ENCODE measurements at regions not wholly inside any gene's neighbourhood (a gene's known extent, or its start where the extent isn't known, plus 50 kb on each side); places are given as distances from the start of the nearest gene placed in this dataset.

DNA sequence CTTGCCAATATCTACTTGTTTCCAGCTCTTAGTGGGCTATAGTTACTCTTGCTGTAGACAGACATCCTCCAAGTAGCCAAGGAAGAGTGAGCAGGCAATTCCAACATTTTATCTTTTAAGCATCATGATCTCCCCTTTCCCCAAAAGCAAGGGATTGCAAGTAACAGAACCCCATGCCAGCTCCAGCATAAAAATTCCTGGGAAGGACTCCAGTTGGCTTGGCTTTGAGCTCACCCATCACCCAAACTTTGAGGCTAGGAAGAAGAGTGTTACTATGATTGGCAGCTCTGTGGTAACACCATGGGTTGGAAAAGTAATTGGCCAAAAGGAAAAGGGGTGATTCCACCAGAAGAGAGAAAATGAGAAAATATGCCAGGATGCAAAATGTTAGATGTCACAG is 1086.4 kb upstream of the RBFOX1 start:
- no peak for DNase-seq (ENCODE audit: low read depth in 3 of 3, low spot score in 1 of 3)

DNA sequence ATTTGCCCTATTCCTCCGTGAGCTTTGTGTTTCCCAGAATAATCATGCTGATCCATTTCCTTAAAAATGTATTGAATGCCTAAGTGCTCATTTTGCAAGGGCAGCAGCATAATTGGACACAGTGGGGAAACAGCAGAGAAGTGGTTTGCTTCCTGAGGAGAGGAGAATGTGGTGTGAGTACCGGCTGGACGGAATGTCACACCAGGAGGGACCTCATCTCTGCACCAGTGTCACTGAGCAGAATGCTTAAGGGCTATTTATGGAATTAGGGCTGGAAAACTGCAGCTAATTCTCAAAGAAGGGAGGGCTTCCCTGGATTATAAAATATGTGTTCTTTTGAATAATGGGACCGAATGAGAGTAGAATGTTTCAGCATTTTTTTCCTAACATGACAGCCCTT is 1100.6 kb upstream of the RBFOX1 start:
- DNase-seq (ENCODE audit: low read depth in 3 of 3, low spot score in 1 of 3): no peak

DNA sequence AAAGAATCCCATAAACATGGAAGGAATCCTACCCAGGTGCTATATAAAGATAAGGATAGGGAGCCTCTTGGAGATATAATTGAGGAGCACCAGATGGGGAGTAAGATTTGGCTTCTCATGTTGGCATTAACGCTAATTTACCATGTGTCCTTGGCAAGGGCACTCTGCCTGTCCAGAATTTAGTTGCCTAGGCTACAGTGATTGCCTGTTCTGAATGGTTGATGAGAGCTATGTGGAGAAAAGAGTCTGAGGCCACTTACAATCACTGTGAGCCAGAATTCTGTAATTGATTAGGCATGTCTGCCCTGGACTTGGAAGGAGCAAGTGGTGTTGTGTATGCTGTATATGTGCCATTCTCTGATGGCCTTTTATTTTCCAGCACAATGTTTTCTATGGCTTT is 1101.2 kb upstream of the RBFOX1 start:
- no peak for DNase-seq (ENCODE audit: low read depth in 3 of 3, low spot score in 1 of 3)

DNA sequence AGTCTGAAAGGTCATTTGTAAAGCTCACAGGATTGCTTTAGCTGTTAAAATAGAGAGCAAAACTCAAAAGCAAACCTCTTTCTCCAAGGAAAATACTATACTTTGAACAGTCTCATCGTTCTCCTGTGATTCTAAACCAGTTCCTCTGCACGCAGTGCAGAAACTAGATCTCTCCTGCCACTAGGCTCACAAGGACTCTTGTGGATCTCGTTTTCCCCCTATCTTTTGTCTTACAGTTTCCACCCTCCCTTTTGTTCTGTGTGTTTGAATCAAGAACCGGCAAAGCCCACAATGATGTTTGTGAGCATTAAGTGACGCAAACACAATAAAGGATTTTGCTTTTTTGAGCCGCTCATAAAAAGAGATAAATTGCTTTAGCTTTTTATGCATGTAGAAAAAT is 1103.5 kb upstream of the RBFOX1 start:
- DNase-seq (ENCODE audit: low read depth in 3 of 3, low spot score in 1 of 3): no peak

DNA sequence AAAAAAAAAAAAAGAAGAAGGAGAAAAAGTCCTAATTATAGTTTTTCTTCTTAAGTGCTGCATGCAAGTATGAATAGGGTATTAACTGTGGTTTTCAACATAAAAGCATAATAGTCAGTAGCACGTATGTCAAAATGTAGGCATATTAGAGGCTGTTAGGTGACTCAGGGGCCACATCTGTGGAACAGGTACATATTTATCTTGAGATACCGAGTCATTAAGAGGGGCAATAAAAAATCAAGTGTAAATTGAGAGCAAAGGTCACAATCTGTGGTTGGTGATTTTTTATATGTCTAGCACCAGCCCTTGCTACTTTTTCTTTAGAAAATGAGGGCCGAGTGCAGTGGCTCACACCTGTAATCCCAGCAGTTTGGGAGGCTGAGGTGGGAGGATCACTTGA is 1113.8 kb upstream of the RBFOX1 start:
- DNase-seq (ENCODE audit: low read depth in 3 of 3, low spot score in 1 of 3): no peak

DNA sequence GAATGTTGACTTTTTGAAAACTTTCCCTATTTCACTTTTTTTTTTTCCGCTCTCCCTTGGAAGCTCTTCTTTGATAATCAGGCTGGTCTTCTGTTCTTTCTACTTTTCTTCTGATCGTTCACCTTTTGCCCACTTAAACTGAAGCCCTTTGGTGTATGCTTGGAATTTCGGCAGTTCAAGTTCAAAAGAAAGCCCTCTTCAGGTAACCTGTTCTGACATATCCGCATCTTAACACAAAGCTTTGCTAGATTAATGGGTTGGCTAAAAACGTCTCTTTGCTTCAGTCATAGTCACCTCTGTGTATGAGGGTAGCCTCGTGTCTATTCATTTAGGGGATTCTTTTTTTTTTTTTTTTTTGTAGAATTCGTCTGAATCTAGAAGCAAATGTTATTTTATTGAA is 1115.8 kb upstream of the RBFOX1 start:
- DNase-seq (ENCODE audit: low read depth in 3 of 3, low spot score in 1 of 3): no peak

DNA sequence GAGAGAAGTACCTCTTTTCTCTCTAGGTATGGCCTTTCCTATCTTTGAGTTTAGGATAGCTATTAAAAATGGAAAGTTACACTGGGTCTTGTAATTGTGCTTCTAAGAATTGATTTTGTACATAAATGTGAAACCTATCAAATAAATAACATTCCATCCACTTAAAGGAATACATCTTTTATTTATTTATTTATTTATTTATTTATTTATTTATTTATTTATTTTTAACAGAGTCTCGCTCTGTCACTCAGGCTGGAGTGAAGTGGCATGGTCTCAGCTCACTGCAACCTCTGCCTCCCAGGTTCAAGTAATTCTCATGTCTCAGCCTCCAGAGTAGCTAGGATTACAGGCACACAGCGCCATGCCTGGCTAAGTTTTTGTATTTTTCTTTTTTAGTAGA is 1114.0 kb upstream of the EEF2KMT start:
- no peak for DNase-seq (ENCODE audit: low read depth in 3 of 3, low spot score in 1 of 3)

DNA sequence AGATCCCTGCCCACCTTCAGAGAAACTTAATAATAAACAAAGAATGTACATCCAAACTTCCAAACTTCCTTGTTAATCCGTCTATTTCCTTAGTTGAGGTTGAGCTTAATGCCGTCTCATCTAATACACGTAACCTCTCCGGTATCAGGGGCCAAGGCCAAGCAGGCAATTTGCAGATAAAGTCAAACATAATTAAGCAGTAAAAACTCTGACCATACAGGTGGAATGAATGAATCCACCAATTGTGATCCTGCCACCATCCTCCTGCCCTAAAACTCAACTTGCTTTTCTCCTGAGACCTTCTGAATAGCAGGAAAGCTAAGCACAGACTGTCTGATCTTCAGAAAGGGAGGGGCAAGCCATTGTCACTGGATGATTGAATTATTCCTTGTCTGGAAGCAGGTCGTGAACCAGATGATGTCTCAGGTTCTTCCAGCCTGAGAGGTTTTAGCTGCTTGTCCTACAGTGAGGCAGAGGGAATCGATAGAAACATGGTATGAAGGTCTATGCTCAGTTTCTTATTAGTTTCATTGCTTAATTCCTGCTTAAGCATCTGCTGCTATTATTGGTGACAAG is 1111.8 kb upstream of the EEF2KMT start:
- DNase-seq (ENCODE audit: low read depth in 3 of 3, low spot score in 1 of 3): no peak

DNA sequence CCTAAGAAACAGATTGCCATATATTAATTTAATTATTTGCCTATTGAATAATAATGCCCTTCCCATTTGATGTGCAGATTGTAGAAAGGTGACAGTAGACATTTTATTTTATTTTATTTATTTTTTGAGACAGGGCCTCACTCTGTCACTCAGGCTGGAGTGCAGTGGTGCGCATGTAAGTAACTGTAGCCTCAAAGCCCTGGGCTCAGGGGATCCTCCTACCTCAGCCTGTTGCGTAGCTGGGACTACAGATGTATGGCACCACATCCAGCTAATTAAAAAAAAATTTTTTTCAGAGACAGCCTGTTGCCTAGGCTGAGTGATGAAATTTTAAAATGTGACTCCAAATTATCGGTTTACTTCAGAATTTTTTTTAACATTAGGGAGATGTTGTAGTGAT is 1110.0 kb upstream of the EEF2KMT start:
- DNase-seq (ENCODE audit: low read depth in 3 of 3, low spot score in 1 of 3): no peak

DNA sequence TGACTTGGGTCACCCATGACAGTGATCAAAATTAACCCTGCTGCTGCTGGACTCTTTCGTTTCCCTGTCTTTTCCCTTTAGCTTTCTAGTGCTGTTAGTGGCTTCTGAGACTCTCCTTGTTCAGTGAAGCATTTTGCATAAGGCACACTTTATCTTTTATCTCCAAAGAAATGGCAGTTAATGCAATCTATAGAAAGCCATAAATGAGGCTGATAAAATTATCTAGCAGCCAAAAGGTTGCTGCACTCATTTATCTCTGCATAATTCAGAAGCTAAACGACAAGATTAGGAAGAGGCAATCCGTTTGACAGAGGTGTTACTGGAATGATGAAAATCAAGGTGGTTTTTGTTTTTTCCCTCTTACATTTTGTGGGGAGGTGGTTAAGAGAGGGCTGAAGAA is 1109.5 kb upstream of the EEF2KMT start:
- no peak for DNase-seq (ENCODE audit: low read depth in 3 of 3, low spot score in 1 of 3)

DNA sequence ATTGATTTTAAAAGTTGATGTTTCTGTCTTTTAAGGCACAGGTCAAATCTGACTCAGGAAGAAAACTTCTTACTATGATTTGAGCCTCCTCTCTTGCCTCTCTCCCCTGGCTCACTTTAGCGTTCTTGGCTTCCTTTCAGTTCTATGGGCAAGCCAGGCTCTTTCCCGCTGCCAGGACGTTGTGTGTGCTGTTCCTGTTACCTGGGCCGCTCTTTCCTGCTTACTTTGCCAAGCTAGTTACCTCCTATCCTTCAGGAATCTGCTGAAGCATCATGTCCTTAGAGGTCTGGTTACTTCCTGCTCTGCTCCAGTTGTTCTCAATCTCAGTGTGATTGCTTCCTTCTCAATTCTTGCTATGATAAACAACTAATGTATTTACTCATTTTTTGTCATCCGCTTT is 1108.5 kb upstream of the EEF2KMT start:
- DNase-seq (ENCODE audit: low read depth in 3 of 3, low spot score in 1 of 3): no peak

DNA sequence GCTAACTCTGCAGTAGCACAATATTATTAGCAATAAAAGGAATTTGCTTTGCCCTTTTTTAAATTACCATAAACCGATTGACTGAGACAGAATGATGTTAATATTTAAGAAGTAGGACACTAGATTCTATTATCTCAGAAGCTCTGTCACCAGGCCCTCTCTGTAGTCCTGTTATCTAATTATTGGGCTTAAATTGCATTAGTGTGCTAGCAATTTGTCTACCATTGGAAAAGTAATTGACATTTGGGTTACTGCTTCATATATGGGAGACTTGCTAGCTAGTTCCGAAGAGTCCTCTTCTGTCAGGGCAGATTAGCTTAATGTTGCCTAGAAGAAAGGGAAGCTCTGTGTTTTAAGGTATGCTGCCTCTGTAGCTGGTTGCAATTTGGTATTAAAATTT is 1107.3 kb upstream of the EEF2KMT start:
- no peak for DNase-seq (ENCODE audit: low read depth in 3 of 3, low spot score in 1 of 3)

DNA sequence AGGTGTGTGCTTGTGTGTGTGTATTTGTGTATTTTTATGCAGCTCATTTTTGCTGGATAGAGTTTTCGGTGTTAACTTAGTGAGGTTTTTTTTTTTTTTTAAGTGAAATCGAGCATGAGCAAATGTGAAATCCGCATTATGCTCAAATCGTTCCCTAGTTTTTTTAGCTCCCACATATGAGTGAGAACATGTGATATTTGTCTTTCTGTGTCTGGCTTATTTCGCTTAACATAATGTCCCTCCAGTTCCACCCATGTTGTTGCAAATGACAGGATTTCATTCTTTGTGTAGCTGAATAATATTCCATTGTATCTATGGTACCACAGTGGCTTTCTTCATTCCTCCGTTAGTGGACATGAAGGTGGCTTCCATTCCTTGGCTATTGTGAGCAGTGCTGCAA is 1103.3 kb upstream of the EEF2KMT start:
- DNase-seq (ENCODE audit: low read depth in 3 of 3, low spot score in 1 of 3): no peak

DNA sequence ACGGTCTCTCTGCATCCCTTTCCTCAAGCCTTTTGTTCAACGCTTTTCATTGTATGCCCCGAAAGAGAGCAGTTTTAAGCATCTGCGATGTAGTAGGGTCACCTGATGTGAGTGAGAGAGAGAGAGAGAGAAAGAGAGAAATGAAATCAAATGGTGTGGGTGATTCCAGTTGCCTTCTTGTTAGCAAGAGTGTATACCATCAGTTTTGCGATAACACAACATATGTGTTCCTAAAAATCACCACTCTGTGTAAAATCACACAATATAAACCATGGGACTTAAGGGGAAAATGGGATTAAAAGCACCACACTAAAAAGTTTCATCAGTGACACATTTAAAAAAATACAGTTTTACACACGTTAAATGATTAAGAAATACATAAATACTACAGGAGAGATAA is 1102.7 kb upstream of the EEF2KMT start:
- DNase-seq (ENCODE audit: low read depth in 3 of 3, low spot score in 1 of 3): no peak

DNA sequence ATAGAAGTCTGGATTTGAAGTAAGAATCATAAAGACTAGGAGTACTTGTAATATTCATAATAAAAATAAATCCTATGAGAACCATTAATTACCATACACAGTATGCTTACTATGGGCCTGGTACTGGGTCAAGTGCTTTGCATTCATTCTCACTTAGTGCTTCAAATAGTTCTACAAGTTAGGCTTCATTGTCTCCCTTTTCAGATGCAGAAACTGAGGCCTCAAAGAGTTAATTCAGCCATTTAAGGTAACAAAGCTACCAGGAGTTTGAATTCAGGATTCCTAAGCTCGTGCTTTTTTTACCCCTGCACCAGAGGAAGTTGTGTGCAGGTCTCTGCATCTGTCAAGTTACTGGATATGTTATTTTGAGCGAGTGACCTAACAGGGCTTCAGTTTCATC is 1098.4 kb upstream of the EEF2KMT start:
- DNase-seq (ENCODE audit: low read depth in 3 of 3, low spot score in 1 of 3): no peak

DNA sequence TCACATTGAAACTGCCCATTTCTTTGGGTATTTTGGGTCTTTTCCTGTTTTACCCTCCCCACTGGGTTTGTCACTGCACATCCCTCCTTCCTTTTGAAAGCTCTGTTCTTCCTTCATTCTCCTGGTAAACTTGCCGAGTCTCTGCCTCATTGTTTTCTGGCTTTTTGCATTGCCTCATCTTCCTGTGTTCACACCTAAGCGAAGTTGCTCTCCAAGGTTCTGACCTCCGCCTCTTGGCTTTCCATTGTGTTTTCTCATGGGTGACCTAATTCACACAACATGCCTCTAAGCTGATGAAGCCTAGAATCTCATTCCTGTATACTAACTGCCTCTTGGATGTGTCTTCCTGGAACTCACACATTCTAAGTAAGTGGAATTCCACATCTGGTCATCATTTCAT is 1096.1 kb upstream of the EEF2KMT start:
- DNase-seq (ENCODE audit: low read depth in 3 of 3, low spot score in 1 of 3): no peak

DNA sequence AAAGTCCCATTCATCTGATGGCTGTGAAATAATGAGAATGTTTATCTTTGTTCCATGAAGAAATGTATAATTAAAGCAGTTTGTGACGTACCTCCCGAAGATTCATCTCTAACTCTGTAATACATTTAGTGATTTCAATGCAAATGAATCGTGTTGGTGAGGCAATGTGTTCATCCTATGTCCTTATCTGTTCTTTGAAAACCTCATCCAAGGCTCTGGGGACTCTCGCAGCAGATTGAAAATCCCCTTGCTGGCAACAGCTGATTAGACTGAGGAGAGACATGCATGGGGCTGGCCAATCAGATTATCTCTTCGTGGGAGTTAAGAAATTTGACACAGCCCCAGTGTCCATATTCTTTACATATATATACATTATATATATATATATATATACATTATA is 1095.4 kb upstream of the EEF2KMT start:
- no peak for DNase-seq (ENCODE audit: low read depth in 3 of 3, low spot score in 1 of 3)

DNA sequence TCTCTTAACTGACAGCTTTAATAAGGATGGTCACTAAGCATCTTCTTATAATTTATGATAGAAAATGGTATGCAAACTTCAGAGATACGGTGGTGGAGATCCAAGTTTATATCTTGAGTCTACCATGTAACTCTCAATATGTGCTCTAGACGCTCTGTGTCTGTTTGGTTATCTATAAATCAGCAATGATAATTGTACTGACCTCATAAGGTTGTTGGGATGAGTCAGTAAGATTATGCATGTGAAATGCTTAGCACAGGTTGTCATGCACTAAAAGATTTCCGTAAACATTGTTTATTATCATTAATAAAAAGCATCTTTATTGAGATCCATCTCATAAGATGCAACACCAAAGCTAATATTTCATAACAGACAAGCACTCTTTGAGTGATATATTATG is 1094.9 kb upstream of the EEF2KMT start:
- DNase-seq (ENCODE audit: low read depth in 3 of 3, low spot score in 1 of 3): no peak

DNA sequence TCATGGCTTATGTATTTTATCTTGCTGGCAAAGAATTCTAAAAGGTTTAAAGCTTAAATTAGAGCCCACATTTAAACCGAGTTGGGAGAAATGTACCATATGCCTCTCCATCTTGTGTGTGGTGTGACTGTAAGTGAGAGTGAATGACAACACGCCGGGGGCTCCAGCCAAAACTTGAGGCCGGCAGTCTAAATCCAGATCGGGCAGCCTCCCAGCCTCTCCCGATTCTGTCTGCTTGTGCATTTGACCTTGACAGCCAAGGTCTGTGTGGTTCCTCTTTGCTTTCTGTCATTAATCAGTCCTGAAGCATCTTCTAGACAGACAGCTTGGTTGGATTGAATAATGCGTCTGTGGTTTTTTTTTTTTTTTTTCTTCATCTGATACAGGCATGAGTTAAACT is 1093.2 kb upstream of the EEF2KMT start:
- no peak for DNase-seq (ENCODE audit: low read depth in 3 of 3, low spot score in 1 of 3)

DNA sequence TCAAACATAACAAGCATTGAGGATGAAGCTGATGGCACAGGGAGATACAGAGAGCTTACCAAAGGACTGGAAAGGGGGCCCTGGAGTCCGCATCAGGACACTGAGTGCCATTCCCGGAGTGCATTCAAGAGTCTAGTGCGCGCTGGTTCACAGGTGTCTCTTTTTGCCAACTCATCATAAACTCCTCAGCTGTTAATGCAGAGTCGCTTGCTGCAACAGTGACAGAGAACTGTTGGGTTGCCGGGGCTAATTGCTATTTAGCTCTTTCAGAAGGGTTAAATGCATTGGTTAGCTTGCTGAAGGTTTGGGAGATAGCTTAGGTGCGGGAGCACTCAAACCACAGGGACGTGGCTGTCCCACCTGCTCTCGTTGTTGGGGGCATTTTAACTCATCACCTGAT is 1091.6 kb upstream of the EEF2KMT start:
- no peak for DNase-seq (ENCODE audit: low read depth in 3 of 3, low spot score in 1 of 3)

DNA sequence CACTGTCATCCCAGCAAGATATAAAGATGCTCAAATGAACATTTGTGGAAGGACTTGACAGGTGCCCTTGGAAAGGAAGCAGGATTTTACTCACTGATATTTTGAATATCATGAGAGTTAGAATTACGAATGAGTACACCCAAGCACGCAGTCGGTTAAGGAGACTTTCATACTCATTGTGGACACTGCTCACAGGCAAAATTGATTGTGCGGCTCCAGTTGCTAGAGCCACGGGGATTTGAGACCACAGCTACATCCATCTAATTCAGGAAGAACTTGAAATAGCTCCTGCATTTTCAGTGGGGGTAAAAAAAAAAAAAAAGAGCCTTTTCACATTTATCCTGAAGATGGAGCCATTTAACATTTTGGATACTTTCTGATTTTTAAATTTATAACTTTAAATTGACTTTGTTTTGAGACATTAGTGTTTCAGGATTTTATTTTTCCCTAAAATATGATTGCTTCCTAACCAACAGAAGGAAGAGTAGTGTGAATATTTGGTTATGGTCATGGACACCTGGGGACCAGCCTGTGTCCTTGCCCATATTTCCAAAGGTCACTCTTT is 1080.1 kb upstream of the EEF2KMT start:
- no peak for DNase-seq (ENCODE audit: low read depth in 3 of 3, low spot score in 1 of 3)

DNA sequence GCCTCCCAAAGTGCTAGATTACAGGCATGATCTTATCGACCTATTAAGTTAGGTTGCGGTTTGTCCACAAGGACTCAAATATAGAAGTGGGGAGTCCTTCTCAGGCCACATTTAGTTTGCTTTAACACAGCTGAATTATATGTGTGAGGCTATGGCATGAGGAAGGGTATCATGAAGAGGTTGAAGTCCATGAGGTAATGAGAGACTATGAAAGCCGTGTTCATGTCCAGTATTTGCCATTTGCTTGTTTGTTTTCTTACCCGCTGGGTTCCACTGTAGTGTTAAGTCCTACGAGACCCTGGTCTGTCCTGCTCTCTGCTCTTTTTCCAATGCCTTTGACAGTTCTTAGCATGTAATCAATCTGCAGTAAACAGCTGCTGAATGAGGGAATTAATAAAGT is 1072.4 kb upstream of the EEF2KMT start:
- no peak for DNase-seq (ENCODE audit: low read depth in 3 of 3, low spot score in 1 of 3)

DNA sequence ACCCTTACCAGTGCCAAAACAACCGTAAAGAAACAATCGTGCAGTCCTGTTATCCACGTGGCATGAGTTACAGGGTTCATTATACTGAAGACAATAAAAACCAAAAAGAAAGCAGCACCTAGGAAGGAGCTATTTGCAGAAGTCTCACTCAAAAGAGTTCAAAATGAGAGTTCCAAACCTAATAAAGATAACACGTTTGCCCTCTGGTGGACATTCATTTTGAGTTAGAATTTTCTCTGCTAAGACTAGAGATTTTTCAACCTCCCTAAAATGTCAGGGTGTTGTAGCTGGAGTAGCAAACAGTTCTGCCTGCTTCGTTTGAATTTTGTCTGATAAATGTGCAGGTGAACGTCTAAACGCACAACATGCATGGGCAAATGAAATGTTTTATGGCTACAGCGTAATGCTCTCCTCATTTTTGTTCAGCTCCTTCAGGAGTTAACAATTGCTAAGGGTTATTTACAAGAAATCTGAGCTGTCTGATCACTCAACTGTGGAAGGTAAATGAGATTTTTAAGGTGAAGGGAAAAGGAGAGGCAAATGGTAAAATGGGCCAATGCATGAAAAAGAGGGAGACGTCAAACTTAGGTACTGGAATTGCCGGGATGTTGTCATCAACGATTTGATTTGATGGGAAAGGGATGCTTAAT is 1067.9 kb upstream of the EEF2KMT start:
- DNase-seq (ENCODE audit: low read depth in 3 of 3, low spot score in 1 of 3): no peak
